Uterus (tissue), 2 donors: ENCODE measurements at regions not wholly inside any gene's neighbourhood (a gene's known extent, or its start where the extent isn't known, plus 50 kb on each side); places are given as distances from the start of the nearest gene placed in this dataset.

ENCODE experiments used
- POLR2A ChIP-seq, 2 donors: fragments of 450-650 bp; IDR thresholded peaks; one replicate each; pipeline ENCODE4 v1.6.1; 2016; ENCODE audit warnings: antibody characterized with exemption in 2 of 2, mild to moderate bottlenecking in 1 of 2, moderate library complexity in 1 of 2
- TF ChIP-seq, protein P1 (sequence below), 4 experiments: fragments of 200-600 bp in 2 of 4; fragments of 450-650 bp in 2 of 4; sonication (generic) in 2 of 4; IDR thresholded peaks; one replicate each; pipeline ENCODE4 v1.5.1; 2016 to 2019; ENCODE audit warnings: antibody characterized with exemption in 4 of 4, mild to moderate bottlenecking in 2 of 4, moderate library complexity in 1 of 4

DNA sequence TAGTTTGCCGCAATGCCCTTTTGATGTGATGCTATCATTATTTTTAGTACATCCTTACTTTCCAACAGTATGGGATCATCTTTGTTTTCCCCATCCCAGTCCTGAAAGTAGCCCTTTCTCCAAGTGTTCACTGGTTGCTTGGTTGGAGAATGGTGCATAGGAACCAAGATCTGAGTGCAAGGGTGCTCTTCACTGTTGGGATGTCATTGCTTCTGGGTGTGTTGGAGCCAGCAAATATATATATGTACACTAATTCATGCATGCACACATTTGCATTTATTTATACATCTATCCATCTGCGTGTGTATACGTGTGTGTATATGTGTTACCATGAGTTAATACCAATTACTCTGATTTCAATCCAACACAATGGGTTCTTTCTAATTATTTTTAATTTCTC, 64.1 kb upstream of the RFLNA start:
- TF ChIP-seq, protein P1, sequence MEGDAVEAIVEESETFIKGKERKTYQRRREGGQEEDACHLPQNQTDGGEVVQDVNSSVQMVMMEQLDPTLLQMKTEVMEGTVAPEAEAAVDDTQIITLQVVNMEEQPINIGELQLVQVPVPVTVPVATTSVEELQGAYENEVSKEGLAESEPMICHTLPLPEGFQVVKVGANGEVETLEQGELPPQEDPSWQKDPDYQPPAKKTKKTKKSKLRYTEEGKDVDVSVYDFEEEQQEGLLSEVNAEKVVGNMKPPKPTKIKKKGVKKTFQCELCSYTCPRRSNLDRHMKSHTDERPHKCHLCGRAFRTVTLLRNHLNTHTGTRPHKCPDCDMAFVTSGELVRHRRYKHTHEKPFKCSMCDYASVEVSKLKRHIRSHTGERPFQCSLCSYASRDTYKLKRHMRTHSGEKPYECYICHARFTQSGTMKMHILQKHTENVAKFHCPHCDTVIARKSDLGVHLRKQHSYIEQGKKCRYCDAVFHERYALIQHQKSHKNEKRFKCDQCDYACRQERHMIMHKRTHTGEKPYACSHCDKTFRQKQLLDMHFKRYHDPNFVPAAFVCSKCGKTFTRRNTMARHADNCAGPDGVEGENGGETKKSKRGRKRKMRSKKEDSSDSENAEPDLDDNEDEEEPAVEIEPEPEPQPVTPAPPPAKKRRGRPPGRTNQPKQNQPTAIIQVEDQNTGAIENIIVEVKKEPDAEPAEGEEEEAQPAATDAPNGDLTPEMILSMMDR (IDR thresholded peaks at IDR 0.05): no peak
- TF ChIP-seq POLR2A (IDR thresholded peaks at IDR 0.05): no peak
